ENCODE measurements at regions not wholly inside any gene's neighbourhood (a gene's known extent, or its start where the extent isn't known, plus 50 kb on each side); places are given as distances from the start of the nearest gene placed in this dataset.

GRCh38 chr3:147755310-147755709 lies 346.1 kb downstream of the ZIC1 start (continued):
- TF ChIP-seq, protein P1, sequence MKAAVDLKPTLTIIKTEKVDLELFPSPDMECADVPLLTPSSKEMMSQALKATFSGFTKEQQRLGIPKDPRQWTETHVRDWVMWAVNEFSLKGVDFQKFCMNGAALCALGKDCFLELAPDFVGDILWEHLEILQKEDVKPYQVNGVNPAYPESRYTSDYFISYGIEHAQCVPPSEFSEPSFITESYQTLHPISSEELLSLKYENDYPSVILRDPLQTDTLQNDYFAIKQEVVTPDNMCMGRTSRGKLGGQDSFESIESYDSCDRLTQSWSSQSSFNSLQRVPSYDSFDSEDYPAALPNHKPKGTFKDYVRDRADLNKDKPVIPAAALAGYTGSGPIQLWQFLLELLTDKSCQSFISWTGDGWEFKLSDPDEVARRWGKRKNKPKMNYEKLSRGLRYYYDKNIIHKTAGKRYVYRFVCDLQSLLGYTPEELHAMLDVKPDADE (IDR thresholded peaks at IDR 0.05), result no peak
- TF ChIP-seq CREB1 (CRISPR knock-in tag; IDR thresholded peaks at IDR 0.05; ENCODE audit: low read depth) (no peak), NANOG (IDR thresholded peaks at IDR 0.05; ENCODE audit: borderline replicate concordance) (no peak), STAT1 (IDR thresholded peaks at IDR 0.05; ENCODE audit: unreplicated experiment) (no peak)

DNA sequence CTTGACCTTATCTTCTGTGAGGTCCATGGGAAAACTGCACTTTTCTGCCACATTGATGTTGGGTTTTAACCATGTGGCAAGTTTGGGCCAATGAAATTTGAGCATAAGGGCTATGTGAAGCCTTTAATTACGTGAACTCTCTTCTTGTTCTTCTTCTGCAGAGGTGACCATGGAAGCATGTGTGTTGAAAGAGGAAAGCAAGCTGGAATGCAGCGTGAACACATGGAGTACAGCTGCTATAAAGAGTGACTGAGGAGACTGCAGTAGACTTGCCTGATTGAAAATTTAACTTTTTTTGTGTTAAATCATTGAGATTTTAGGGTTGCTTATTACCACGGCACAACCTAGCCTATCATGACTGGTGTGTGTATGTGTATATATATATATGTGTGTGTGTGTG lies 347.3 kb downstream of the ZIC1 start:
- no peaks in the 10 kb centered on the region for H3K4me1 ChIP-seq (ENCODE audit: insufficient read depth)
- no peak for ATAC-seq
- H2AFZ ChIP-seq, result no peak overlapping the region
- H3K27ac ChIP-seq (ENCODE audit: low read depth), result no peak overlapping the region
- H4K20me1 ChIP-seq (replicated peaks; ENCODE audit: insufficient read depth), result no peaks in the 10 kb centered on the region
- H3K9me2 ChIP-seq (ENCODE audit: insufficient read depth), result no peaks in the 10 kb centered on the region
- H3K36me3 ChIP-seq (ENCODE audit: insufficient read depth), result no peaks in the 10 kb centered on the region
- DNase-seq (ENCODE audit: low spot score), result no peak
- no peaks in the 10 kb centered on the region for H3K27me3 Mint-ChIP-seq (ENCODE audit: insufficient read depth, low read depth, poor library complexity)
- H3K4me3 Mint-ChIP-seq, result no peak overlapping the region
- no peaks in the 10 kb centered on the region for H3K4me1 Mint-ChIP-seq
- no peak overlapping the region for H3K4me3 ChIP-seq
- H3K27me3 ChIP-seq (ENCODE audit: insufficient read depth), result no peaks in the 10 kb centered on the region
- no peak overlapping the region for H3K4me2 ChIP-seq
- no peak overlapping the region; the same call in 1 of the 2 replicates for H3K27ac Mint-ChIP-seq
- H3K9me3 Mint-ChIP-seq, result no peaks in the 10 kb centered on the region
- H3K36me3 Mint-ChIP-seq (ENCODE audit: low read depth), result no peaks in the 10 kb centered on the region
- H3K79me2 ChIP-seq (replicated peaks; ENCODE audit: insufficient read depth), result no peaks in the 10 kb centered on the region
- no peaks in the 10 kb centered on the region for H3F3A ChIP-seq (replicated peaks; ENCODE audit: low read depth)
- TF ChIP-seq REST (IDR thresholded peaks at IDR 0.05; ENCODE audit: unreplicated experiment), result no peak
- TF ChIP-seq CREB1 (CRISPR knock-in tag; IDR thresholded peaks at IDR 0.05; ENCODE audit: low read depth), result no peak
- no peak for TF ChIP-seq JUNB (IDR thresholded peaks at IDR 0.05; ENCODE audit: unreplicated experiment)
- no peak for TF ChIP-seq STAT1 (IDR thresholded peaks at IDR 0.05; ENCODE audit: unreplicated experiment)
- no peak for TF ChIP-seq ZNF114 (CRISPR knock-in tag; IDR thresholded peaks at IDR 0.05)
- TF ChIP-seq EZH2 (IDR thresholded peaks at IDR 0.05; ENCODE audit: low read depth, unreplicated experiment), result no peak
- no peak for TF ChIP-seq ZNF462 (CRISPR knock-in tag; IDR thresholded peaks at IDR 0.05)
- no peak for TF ChIP-seq ZNF331 (CRISPR knock-in tag; IDR thresholded peaks at IDR 0.05; ENCODE audit: low read depth)
- TF ChIP-seq POLR2AphosphoS5 (IDR thresholded peaks at IDR 0.05; ENCODE audit: low read depth), result no peak
- TF ChIP-seq, protein P1 (IDR thresholded peaks at IDR 0.05), result no peak
- TF ChIP-seq NANOG (IDR thresholded peaks at IDR 0.05; ENCODE audit: borderline replicate concordance), result no peak
- TF ChIP-seq CTCF (conservative IDR thresholded peaks at IDR 0.05; ENCODE audit: low read depth in 2 of 2), result no peak

Measured in GM23338 (cell line).